OCI-LY3 (cell line): ENCODE measurements at regions not wholly inside any gene's neighbourhood (a gene's known extent, or its start where the extent isn't known, plus 50 kb on each side); places are given as distances from the start of the nearest gene placed in this dataset.

Experiments
- H2AFZ ChIP-seq: fragments of 200-600, 300-600 bp; shearing (Covaris generic); 2 replicates; pipeline ENCODE4 v1.6.0; 2014; ENCODE audit warnings: antibody characterized with exemption, low read depth, low read length
- H3K27ac ChIP-seq: fragments of 200-600, 300-600 bp; sonication (generic); 2 replicates; pipeline ENCODE4 v1.5.1; 2014; ENCODE audit warnings: mild to moderate bottlenecking, low read length, moderate library complexity, mixed read lengths
- H3K27me3 ChIP-seq: fragments of 200-600, 300-600 bp; sonication (generic); 2 replicates; pipeline ENCODE4 v1.6.1; 2014; ENCODE audit warnings: low read depth, low read length, mixed read lengths
- H3K36me3 ChIP-seq: fragments of 200-600, 300-600 bp; sonication (generic); replicated peaks from 2 replicates; pipeline ENCODE3; 2014; ENCODE audit warnings: low read depth, low read length, mixed read lengths
- H3K4me1 ChIP-seq: fragments of 300-600, 200-600 bp; sonication (generic); 2 replicates; pipeline ENCODE4 v1.6.1; 2014; ENCODE audit warnings: low read length, mixed read lengths
- H3K4me2 ChIP-seq: fragments of 200-600, 300-600 bp; sonication (generic); 2 replicates; pipeline ENCODE4 v1.6.1; 2014; ENCODE audit warnings: low read length, mixed read lengths
- H3K4me3 ChIP-seq: fragments of 300-600, 200-600 bp; sonication (generic); 2 replicates; pipeline ENCODE4 v1.5.1; 2014; ENCODE audit warnings: antibody characterized with exemption, mild to moderate bottlenecking, low read length, moderate library complexity
- H3K79me2 ChIP-seq: fragments of 300-600, 200-600 bp; shearing (Covaris generic); 2 replicates; pipeline ENCODE4 v1.6.1; 2014; ENCODE audit warnings: mild to moderate bottlenecking, low read length, mixed read lengths
- H3K9ac ChIP-seq: fragments of 300-600, 200-600 bp; shearing (Covaris generic); 2 replicates; pipeline ENCODE4 v1.6.0; 2014; ENCODE audit warnings: mild to moderate bottlenecking, low read length, moderate library complexity
- H3K9me3 ChIP-seq: fragments of 200-600, 300-600 bp; shearing (Covaris generic); 2 replicates; pipeline ENCODE4 v1.6.1; 2014; ENCODE audit warnings: low read length, mixed read lengths; ENCODE audit not compliant: insufficient read depth
- H4K20me1 ChIP-seq: fragments of 200-600, 300-600 bp; sonication (generic); 2 replicates; pipeline ENCODE4 v1.6.1; 2016; ENCODE audit warnings: low read length, mixed read lengths; ENCODE audit not compliant: insufficient read depth
- EZH2phosphoT487 ChIP-seq: fragments of 200-600 bp; shearing (Covaris generic); IDR thresholded peaks from 2 replicates; pipeline ENCODE4 v1.6.1; 2018; ENCODE audit warnings: antibody characterized with exemption, mixed run types, low read depth
- TF ChIP-seq, protein P1 (sequence below): fragments of 200-600, 300-600 bp; sonication (generic); IDR thresholded peaks from 2 replicates; pipeline ENCODE4 v1.5.1; 2014; ENCODE audit warnings: antibody characterized with exemption, low read length, low read depth

GRCh38 chrX:113726009-113726408 lies 857.9 kb upstream of the HTR2C start:
- Histone ChIP-seq H4K20me1 (no peaks in the 10 kb centered on the region), H3K4me3 (peak overlapping the region; percentile 45), H3K4me2 (peak overlapping the region; percentile 51), H3K9ac (peak overlapping the region; percentile 37), H3K79me2 (no peaks in the 10 kb centered on the region), H3K36me3 (no peaks in the 10 kb centered on the region), H3K27me3 (no peaks in the 10 kb centered on the region), H2AFZ (peak overlapping the region; percentile 83), H3K4me1 (peaks cover 23% of the 10 kb centered on the region), H3K27ac (peak overlapping the region; percentile 71), H3K9me3 (no peaks in the 10 kb centered on the region)
- no peak for TF ChIP-seq EZH2phosphoT487
- TF ChIP-seq, protein P1, sequence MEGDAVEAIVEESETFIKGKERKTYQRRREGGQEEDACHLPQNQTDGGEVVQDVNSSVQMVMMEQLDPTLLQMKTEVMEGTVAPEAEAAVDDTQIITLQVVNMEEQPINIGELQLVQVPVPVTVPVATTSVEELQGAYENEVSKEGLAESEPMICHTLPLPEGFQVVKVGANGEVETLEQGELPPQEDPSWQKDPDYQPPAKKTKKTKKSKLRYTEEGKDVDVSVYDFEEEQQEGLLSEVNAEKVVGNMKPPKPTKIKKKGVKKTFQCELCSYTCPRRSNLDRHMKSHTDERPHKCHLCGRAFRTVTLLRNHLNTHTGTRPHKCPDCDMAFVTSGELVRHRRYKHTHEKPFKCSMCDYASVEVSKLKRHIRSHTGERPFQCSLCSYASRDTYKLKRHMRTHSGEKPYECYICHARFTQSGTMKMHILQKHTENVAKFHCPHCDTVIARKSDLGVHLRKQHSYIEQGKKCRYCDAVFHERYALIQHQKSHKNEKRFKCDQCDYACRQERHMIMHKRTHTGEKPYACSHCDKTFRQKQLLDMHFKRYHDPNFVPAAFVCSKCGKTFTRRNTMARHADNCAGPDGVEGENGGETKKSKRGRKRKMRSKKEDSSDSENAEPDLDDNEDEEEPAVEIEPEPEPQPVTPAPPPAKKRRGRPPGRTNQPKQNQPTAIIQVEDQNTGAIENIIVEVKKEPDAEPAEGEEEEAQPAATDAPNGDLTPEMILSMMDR, result no peak

DNA sequence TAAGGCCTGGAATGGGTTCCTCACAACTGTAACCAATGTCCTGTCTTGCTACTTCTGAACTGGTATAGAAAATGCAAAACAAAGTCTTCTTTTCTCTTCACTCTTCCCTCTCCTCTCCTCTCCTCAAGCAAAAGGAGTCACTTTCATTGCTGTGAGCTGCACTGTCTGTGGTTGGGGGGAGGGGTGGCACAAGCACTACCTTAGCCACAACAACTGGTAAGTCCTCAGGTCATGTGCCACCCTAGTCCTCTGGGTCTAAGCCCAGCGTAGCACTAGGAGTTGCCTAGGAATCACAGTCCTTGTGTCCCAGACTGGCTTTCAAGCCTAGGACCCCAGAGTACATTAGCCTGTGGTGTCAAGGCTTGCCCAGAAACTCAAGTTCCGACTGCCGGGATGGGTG lies 859.3 kb upstream of the AMOT start:
- no peak for TF ChIP-seq EZH2phosphoT487
- TF ChIP-seq, protein P1, result no peak
- Histone ChIP-seq H3K27me3 (no peaks in the 10 kb centered on the region), H3K4me2 (no peak overlapping the region), H3K36me3 (no peaks in the 10 kb centered on the region), H3K27ac (no peak overlapping the region), H3K4me3 (no peak overlapping the region), H2AFZ (no peak overlapping the region), H3K9ac (no peak overlapping the region), H3K79me2 (no peaks in the 10 kb centered on the region), H3K4me1 (no peaks in the 10 kb centered on the region), H3K9me3 (no peaks in the 10 kb centered on the region), H4K20me1 (no peaks in the 10 kb centered on the region)

GRCh38 chrX:113675278-113675677 lies 834.6 kb upstream of the AMOT start:
- Histone ChIP-seq H3K4me3 (no peak overlapping the region), H3K9me3 (no peaks in the 10 kb centered on the region), H3K27me3 (no peaks in the 10 kb centered on the region), H3K4me1 (no peaks in the 10 kb centered on the region), H2AFZ (no peak overlapping the region), H3K36me3 (no peaks in the 10 kb centered on the region), H3K79me2 (no peaks in the 10 kb centered on the region), H3K9ac (no peak overlapping the region), H4K20me1 (no peaks in the 10 kb centered on the region), H3K27ac (no peak overlapping the region), H3K4me2 (no peak overlapping the region)
- TF ChIP-seq, protein P1, result no peak
- TF ChIP-seq EZH2phosphoT487, result no peak

DNA sequence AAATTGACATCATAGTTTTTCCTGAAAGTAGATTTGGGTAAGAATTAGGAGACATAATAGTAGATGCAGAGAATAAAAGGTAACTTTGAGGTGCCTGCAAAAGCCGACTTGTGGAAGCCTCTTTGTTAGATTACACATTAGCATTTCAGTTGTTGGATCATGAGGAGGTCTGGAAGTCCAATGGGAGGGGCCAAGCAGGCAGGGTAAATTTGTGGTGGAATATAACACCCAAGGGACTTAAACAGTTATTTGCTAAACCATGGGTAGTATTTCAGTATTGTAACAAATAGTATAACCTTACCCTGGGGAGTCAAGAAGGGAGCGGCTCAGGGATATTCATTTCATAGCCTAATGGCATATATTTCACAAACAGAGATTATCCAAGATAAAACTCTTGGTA lies 810.7 kb upstream of the AMOT start:
- no peaks in the 10 kb centered on the region for H3K9me3 ChIP-seq
- H3K79me2 ChIP-seq, result no peaks in the 10 kb centered on the region
- H3K36me3 ChIP-seq, result no peaks in the 10 kb centered on the region
- H3K27ac ChIP-seq, result no peak overlapping the region
- no peak overlapping the region for H3K4me2 ChIP-seq
- no peak overlapping the region for H2AFZ ChIP-seq
- TF ChIP-seq, protein P1, result no peak
- no peak for TF ChIP-seq EZH2phosphoT487
- H3K4me1 ChIP-seq, result no peaks in the 10 kb centered on the region
- no peak overlapping the region for H3K9ac ChIP-seq
- no peak overlapping the region for H3K4me3 ChIP-seq
- H3K27me3 ChIP-seq, result no peaks in the 10 kb centered on the region
- no peaks in the 10 kb centered on the region for H4K20me1 ChIP-seq
